HG03521 (cell line): ENCODE measurements at regions not wholly inside any gene's neighbourhood (a gene's known extent, or its start where the extent isn't known, plus 50 kb on each side); places are given as distances from the start of the nearest gene placed in this dataset.

ENCODE experiments used
- ATAC-seq: cut with Tn5 transposase; IDR thresholded peaks from one replicate; pipeline ENCODE4 v1.9.1; 2021; ENCODE audit warnings: mild to moderate bottlenecking, moderate library complexity; ENCODE audit not compliant: unreplicated experiment

- no peak for ATAC-seq
Measured at GRCh38 chr1:94646786-94647555, 105.4 kb upstream of the F3 start.

DNA sequence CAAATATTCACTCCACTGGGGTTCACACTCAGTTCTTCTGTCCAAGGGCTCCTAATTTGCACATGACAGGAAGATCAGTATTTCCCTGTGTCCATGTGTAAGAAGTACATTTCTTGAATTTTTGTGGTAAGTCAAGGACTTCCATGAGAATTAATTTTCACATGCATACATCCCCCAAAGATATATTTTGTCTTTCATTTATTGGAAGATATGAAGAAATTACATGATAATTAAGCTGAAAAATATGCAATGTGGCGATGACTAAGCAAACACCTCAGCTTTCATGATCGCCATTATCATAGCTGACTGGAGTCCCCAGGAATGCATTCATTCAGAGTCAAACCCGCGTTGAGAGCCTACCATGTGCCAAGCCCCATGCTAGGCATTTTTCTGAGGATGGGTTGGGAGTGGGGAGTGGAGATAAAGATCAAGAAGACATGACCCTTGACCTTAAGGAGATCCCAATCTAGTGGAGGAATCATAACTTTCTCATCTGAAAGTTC, 104.6 kb upstream of the F3 start:
- ATAC-seq, result no peak

- no peak for ATAC-seq
Measured at GRCh38 chr1:94644352-94644751, 102.8 kb upstream of the F3 start.

DNA sequence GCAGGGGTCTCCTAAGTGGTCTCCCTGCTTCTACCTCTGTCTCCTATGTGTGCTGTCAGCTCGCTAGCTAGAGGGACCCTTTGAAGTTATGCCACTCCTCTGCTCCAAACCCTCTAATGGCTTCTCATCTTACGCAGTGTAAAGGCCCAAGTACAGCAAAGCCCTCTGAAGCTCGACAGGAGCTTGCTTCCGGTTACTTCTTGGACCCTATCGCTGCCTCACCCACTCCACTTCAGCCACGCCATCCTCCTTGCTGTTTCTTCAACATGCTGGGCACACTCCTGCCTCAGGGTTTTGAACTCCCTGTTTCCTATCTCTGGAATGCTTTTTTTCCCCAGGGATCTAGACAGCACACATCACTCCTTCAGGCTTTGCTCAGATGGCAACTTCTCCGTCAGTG, 102.3 kb upstream of the F3 start:
- ATAC-seq, result no peak

DNA sequence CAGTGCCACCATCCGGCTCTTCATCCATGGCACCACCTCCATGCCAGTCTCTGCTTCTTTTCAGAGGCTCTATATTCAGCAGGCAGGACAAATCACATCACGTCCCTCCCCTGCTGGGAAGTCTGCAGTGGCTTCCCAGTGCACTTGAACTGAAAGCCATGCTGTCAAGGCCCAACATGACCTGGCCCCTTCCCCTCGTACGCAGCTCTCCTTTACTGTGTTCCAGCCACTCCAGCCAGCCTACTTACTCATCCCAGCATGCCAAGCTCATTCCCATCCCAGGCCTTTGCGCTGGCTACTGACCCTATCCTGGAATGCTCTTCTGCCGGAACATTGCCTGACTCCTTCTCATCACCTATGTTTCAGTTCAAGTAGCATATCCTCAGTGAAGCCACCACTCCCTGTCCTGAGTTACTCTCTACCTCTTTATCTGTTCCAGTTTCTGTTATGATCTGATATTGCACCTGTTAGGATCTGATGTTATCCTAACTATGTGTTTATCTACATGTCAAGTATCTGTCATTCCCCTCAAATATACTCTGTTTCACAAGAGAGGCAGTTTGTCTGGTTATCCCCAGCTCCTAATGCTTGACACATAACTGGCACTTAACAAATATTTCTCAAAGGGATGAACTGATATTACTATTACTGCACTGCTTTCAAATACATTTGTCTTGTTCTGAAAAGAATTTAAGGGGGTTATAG, 101.2 kb upstream of the F3 start:
- ATAC-seq, result no peak

- no peak for ATAC-seq
Measured at GRCh38 chr1:94641990-94642389, 100.4 kb upstream of the F3 start.

GRCh38 chr1:94640125-94640524, 98.6 kb upstream of the F3 start:
- no peak for ATAC-seq

DNA sequence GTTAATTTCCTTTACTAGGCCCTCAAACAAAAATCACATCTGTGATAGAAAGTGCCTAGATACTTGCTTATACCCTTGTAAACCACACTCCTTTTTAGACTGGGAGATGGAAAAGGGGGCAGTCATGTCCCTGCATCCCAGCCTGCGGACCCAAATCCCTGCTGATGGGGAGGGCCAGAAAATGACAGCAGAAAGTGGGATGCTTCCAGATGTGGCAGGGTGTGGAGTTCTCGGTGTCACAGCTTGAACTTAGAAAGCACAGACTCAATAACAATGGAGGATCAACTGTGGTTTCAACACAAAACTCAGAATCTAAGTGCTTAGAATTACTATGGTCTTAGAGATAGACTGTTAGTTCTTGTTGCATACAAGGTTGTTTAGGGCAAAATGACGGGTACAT, 95.6 kb upstream of the F3 start:
- ATAC-seq, result no peak

DNA sequence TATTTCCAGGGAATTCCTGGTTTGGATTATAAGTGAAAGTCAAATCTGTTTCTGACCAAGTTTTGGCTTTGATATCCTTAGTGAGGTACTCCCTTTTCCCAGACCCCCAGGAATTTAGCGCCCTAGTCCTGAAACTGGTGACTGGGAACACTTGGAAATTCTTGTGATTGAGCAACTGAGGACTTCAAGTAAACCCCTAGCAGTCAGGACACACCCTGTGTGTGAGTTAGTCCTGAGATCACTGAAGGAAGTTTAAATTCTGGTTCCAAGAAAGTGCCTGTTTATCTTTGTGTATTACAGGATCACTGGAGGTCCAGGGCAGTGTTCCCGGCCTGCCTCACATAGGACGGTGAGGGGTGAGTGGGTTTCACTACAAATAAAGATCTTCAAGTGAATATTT, 95.1 kb upstream of the F3 start:
- no peak for ATAC-seq

DNA sequence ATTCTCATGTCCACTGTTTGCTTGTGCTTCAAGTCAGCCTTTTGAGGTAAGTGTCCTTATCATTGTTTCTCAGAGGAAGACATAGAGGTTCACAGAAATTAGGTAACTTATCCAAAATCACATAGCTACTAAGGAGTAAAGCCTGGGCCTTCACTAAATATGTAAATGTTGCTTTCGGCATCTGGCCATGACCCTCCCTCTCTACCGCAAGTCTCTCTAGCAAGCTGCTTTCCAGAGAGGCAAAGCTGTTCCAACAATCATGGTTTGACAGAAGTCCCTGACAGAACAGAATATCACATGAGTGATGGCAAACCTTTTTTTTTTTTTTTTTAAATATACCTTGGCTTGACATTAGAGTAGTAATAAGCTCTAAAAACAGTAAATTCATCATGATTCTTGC, 94.5 kb upstream of the F3 start:
- ATAC-seq, result no peak

DNA sequence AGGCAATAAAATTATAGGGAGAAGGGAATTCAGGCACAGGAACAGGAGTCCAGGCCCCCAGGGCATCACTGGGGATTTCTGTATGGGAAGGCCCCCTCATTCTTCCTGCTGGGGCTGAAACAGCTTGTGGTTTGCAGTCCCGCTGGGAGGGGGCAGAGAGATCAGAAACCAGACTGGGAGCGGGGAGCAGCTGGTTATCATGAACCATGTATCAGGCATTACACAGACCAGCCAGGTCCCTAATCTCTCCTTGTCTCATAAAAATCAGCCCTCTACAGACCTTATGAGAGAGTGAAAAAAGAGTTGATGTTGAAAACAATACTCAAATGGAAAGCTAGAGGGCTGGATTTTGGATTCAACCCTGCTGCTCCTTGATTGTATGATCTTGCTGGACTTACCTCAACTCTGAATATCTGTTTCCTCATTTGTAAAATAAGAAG, 93.4 kb upstream of the F3 start:
- no peak for ATAC-seq

GRCh38 chr1:94633051-94633450, 91.5 kb upstream of the F3 start:
- ATAC-seq, result no peak

DNA sequence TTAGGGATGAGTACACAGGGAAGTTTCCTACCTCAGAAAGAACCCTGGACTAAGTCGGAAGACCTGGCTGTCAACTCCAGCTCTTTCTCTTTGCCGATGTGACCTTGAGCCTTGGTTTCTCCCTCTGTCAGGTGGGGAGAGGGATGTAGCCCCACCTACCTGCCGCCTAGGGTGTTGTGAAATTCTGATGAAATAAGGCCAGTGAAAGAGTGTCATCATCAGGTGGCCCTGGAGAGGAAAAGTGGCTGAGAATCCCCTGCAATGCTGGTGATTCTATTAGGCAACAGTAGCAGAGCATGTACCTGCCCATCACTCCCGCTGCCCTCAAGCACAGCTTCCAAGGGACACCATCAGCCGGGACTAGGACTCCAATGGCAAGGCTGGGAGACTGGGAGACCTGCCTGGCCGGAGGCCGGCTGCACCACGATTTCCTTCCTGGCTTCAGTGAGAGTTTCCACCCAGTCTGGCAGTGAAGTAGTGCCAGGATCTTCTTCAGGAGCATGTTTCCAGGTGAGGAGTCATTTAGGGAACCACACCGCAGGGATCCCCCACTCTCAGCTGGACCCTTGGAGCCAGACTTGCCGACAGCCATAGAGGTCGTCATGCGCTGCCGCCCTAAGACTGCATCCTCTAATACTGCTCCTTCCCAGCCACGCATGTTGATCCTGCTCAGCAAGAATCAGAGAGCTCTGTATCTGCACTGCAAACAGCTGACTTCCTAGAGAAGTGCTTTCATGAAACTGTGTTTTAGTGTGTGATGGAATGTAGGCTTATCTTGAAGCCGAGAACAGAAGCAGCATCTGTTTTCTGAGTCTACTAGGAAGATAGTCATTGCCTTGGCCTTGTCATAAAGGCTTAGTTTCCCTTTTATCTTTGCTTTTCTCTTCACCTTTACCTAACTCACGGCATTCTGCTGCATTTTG, 88.0 kb upstream of the F3 start:
- no peak for ATAC-seq

DNA sequence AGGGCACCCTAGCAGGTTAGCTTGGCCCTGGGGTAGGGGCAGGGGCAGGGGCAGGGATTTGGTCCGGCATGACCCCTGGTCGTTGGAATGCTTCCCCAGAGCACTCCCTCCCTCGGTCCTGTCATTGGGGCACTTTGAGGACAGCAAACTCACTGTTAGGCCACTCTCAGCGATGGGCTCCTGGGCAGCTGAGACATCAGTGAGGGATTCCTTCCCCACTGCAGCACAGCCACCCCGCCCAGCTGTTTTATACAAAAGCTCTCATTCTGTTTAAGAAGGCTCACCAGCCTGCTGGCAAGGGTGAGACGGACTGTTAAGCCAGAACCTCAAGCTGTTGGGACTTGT, 86.9 kb upstream of the F3 start:
- ATAC-seq, result no peak

DNA sequence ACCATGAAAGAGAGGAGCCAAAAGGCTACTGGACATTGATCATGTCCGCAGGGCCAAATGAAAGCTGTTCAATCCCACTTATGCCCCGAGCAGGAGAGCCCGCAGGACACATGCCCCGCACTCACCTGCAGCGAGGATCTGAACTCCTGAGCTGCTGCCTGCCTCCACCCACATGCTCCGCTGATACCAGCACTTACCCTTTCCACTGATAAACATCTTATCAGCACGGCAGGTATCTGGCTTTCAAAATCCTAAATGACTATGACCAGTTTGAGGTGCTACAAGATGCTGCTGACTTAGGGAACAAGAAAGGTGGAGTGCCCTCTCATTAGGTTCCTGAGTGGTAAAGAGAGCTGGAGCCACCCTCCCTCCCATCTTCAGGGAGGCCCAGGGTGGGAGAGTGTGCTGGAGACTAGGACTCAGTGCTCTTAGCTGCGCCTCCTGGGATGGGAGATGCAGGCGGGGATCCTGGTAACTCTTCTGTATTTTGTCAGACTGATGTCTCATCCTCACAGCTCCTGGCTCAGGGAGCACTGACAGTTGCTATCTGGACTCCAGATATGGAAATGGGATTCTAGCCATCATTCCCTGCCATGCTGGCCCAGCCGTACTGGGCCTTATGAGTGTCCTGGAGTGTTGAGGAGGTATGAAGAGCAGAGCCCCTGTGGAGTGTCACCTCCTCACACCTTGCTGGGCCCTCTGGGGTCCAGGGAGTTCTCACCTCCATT, 86.4 kb upstream of the F3 start:
- ATAC-seq, result no peak

GRCh38 chr1:94624203-94624602, 82.6 kb upstream of the F3 start:
- ATAC-seq, result no peak

GRCh38 chr1:94623560-94624148, 82.1 kb upstream of the F3 start:
- no peak for ATAC-seq

- ATAC-seq, result no peak
Measured at GRCh38 chr1:94622757-94623156, 81.2 kb upstream of the F3 start.

DNA sequence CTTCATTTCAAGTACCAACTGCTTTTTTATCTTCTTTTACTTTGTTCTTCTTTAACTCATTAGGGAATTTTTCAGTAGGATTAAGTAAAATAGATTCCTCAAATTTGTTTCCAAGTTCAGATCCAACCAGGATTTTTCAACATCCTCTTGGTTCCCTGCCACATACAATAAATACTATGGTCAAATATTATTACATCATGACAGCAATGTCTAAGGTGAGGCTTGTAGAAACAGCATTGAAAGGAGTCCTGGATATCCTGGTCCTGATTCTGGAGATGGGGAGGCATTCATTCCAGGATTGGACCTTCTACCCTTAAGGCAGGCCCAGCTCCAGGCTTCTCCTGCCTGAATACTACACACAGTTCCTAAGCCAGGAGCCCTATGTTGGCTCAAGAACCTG, 80.2 kb upstream of the F3 start:
- no peak for ATAC-seq

DNA sequence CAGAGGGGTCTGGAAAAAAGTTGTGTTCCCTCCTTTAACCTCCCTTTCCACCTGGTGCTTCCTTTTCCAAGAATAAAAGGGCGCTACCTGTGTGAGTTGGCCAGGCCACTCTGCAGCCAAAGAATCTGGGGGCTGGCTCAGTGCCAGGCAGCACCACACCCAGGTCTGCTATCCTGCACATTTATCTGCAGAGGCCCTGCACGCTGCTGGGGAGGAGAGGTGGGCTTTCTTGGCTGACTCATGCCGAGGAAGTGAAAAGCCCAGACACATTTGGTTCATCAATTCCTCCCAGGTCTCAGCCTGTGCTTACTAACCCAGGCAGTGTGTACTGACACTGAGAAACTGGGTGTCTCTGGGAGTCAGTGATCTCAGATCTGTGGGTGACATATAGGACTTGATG, 79.8 kb upstream of the F3 start:
- ATAC-seq, result no peak
